ENCODE measurements at regions not wholly inside any gene's neighbourhood (a gene's known extent, or its start where the extent isn't known, plus 50 kb on each side); places are given as distances from the start of the nearest gene placed in this dataset.
A peak's percentile ranks its signal among the peaks of the same experiment; 100 is the strongest.

GRCh38 chr2:67845621-67846369 is 217.0 kb downstream of the C1D start:
- H3K4me3 Mint-ChIP-seq (ENCODE audit: unreplicated experiment): peak overlapping the region; percentile 67
- H3K27ac Mint-ChIP-seq (ENCODE audit: unreplicated experiment): peak overlapping the region; percentile 76
- no peak for TF ChIP-seq CTCF (IDR thresholded peaks at IDR 0.05)
- DNase-seq (ENCODE audit: extremely low spot score, unreplicated experiment): no peak
- H3K4me1 Mint-ChIP-seq (ENCODE audit: unreplicated experiment): peaks cover 16% of the 10 kb centered on the region
- H3K36me3 Mint-ChIP-seq (ENCODE audit: unreplicated experiment): no peaks in the 10 kb centered on the region
- peaks cover 2% of the 10 kb centered on the region for H3K9me3 Mint-ChIP-seq (ENCODE audit: unreplicated experiment)
- no peaks in the 10 kb centered on the region for H3K27me3 Mint-ChIP-seq (ENCODE audit: unreplicated experiment)

DNA sequence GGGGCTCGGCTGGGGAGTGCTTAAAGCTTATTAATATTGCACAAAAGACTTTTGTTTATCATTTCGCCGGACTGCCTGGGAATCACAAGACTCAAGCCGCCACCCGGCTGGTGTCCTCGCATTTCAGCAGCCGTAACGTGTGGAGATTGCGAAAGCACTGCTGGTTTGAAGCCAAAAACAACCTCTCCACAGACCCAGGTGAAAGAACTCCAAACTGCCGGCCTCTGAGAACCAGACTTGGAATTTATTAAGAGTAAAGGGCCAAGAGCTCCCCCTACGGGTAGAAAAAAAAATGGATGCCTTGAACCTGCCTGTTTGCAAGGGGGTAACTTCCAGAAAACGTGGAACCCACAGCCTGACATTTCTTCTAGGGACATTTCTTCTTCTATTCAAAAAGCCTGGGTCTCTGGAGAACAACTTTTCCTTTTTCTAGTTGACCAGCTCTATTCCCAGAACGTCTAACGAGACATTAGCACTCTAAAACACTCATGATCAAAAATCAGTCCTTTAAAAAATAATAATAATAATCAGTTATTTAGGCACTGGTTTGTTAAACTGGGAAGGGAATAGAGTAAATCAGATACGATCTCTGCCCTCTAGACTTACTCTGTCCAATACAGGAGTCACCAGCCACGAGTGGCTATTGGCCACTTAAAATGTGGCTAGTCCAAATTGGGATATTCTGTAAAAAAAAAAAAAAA is 216.3 kb downstream of the C1D start:
- peaks cover 4% of the 10 kb centered on the region for H3K9me3 Mint-ChIP-seq (ENCODE audit: unreplicated experiment)
- peak overlapping the region; percentile 67 for H3K4me3 Mint-ChIP-seq (ENCODE audit: unreplicated experiment)
- peak; percentile 85 for TF ChIP-seq CTCF (IDR thresholded peaks at IDR 0.05)
- H3K4me1 Mint-ChIP-seq (ENCODE audit: unreplicated experiment): peaks cover 16% of the 10 kb centered on the region
- DNase-seq (ENCODE audit: extremely low spot score, unreplicated experiment): peak; percentile 90
- peak overlapping the region; percentile 76 for H3K27ac Mint-ChIP-seq (ENCODE audit: unreplicated experiment)
- no peaks in the 10 kb centered on the region for H3K27me3 Mint-ChIP-seq (ENCODE audit: unreplicated experiment)
- no peaks in the 10 kb centered on the region for H3K36me3 Mint-ChIP-seq (ENCODE audit: unreplicated experiment)

GRCh38 chr2:67848551-67849285 is 214.1 kb downstream of the C1D start:
- TF ChIP-seq CTCF (IDR thresholded peaks at IDR 0.05): no peak
- peaks cover 4% of the 10 kb centered on the region for H3K9me3 Mint-ChIP-seq (ENCODE audit: unreplicated experiment)
- no peaks in the 10 kb centered on the region for H3K36me3 Mint-ChIP-seq (ENCODE audit: unreplicated experiment)
- no peak overlapping the region for H3K4me3 Mint-ChIP-seq (ENCODE audit: unreplicated experiment)
- no peak for DNase-seq (ENCODE audit: extremely low spot score, unreplicated experiment)
- H3K4me1 Mint-ChIP-seq (ENCODE audit: unreplicated experiment): peaks cover 14% of the 10 kb centered on the region
- H3K27me3 Mint-ChIP-seq (ENCODE audit: unreplicated experiment): no peaks in the 10 kb centered on the region
- no peak overlapping the region for H3K27ac Mint-ChIP-seq (ENCODE audit: unreplicated experiment)

- H3K36me3 Mint-ChIP-seq (ENCODE audit: unreplicated experiment): no peaks in the 10 kb centered on the region
- peaks cover 6% of the 10 kb centered on the region for H3K4me1 Mint-ChIP-seq (ENCODE audit: unreplicated experiment)
- no peak for TF ChIP-seq CTCF (IDR thresholded peaks at IDR 0.05)
- peaks cover 4% of the 10 kb centered on the region for H3K9me3 Mint-ChIP-seq (ENCODE audit: unreplicated experiment)
- no peaks in the 10 kb centered on the region for H3K27me3 Mint-ChIP-seq (ENCODE audit: unreplicated experiment)
- DNase-seq (ENCODE audit: extremely low spot score, unreplicated experiment): no peak
- H3K27ac Mint-ChIP-seq (ENCODE audit: unreplicated experiment): no peak overlapping the region
- no peak overlapping the region for H3K4me3 Mint-ChIP-seq (ENCODE audit: unreplicated experiment)
These were observed 211.8 kb downstream of the C1D start for GRCh38 chr2:67851016-67851415.

All from osteocyte (in vitro differentiated cells).